ENCODE measurements at regions not wholly inside any gene's neighbourhood (a gene's known extent, or its start where the extent isn't known, plus 50 kb on each side); places are given as distances from the start of the nearest gene placed in this dataset.
A peak's percentile ranks its signal among the peaks of the same experiment; 100 is the strongest.
"Not testable (repeated sequence)": the region's sequence is repeated elsewhere in the genome, so short reads cannot be mapped to it uniquely, and the experiment has no call there.

GRCh38 chr18:29753379-29753778, 1289.2 kb downstream of the DSC3 start:
- Mint-ChIP-seq H3K9me3 (peaks cover 9 to 29% (median 15%) of the 10 kb centered on the region in 5 donors), H3K4me1 (no peaks in the 10 kb centered on the region), H3K4me3 (peak overlapping the region in 1 of 7 donors; percentile 40), H3K36me3 (no peaks in the 10 kb centered on the region), H3K27me3 (no peaks in the 10 kb centered on the region), H3K27ac (no peak overlapping the region)
- no peaks in the 10 kb centered on the region for H3K36me3 ChIP-seq (ENCODE audit: insufficient read depth, low read length)
- H3K4me3 ChIP-seq (ENCODE audit: low read length), result no peak overlapping the region
- DNase-seq, result no peak
- no peaks in the 10 kb centered on the region for H3K9me3 ChIP-seq (ENCODE audit: low read length)
- H3K4me1 ChIP-seq (ENCODE audit: insufficient read depth, low read length), result no peaks in the 10 kb centered on the region
- ChIA-PET POLR2A (no interaction called here), CTCF (no interaction called here)
- no peak overlapping the region for H3K27ac ChIP-seq (ENCODE audit: low read depth, low read length)
- no peaks in the 10 kb centered on the region for H3K27me3 ChIP-seq (ENCODE audit: insufficient read depth, low read length, poor library complexity, severe bottlenecking)

- peaks cover 11 to 43% (median 18%) of the 10 kb centered on the region in 5 donors for H3K9me3 Mint-ChIP-seq
- H3K27ac ChIP-seq (ENCODE audit: low read depth, low read length), result no peak overlapping the region
- H3K4me3 Mint-ChIP-seq, result no peak overlapping the region
- no peak overlapping the region for H3K27ac Mint-ChIP-seq
- H3K4me1 ChIP-seq (ENCODE audit: insufficient read depth, low read length), result no peaks in the 10 kb centered on the region
- no peaks in the 10 kb centered on the region for H3K36me3 ChIP-seq (ENCODE audit: insufficient read depth, low read length)
- ChIA-PET CTCF (no interaction called here), POLR2A (no interaction called here)
- H3K27me3 Mint-ChIP-seq, result no peaks in the 10 kb centered on the region
- no peaks in the 10 kb centered on the region for H3K9me3 ChIP-seq (ENCODE audit: low read length)
- H3K4me1 Mint-ChIP-seq, result no peaks in the 10 kb centered on the region
- no peak overlapping the region for H3K4me3 ChIP-seq (ENCODE audit: low read length)
- no peaks in the 10 kb centered on the region for H3K27me3 ChIP-seq (ENCODE audit: insufficient read depth, low read length, poor library complexity, severe bottlenecking)
- no peaks in the 10 kb centered on the region for H3K36me3 Mint-ChIP-seq
- DNase-seq, result no peak
Measured at GRCh38 chr18:29749704-29750103, 1292.8 kb downstream of the DSC3 start.

DNA sequence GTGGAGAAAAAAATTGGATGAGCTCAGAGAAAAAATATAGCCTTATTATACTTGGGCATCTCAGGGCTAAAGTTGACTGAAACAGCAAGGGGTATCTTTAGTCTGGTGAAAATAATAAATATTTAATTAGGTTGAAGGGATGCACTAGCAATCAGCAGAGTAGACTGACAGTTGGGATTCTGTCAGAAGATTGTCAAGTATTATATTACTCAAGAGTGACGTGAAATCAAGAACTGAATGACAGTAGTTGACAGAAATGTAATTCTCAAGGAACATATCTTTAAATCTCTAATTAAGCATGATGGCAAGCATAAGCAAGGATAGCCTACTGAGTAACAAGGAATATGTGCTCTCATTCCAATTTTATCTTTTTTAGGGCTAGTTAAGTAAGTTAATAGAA, 1301.1 kb downstream of the DSC3 start:
- no peak overlapping the region for H3K27ac Mint-ChIP-seq
- H3K27me3 Mint-ChIP-seq, result no peaks in the 10 kb centered on the region
- no peaks in the 10 kb centered on the region for H3K4me1 Mint-ChIP-seq
- ChIA-PET POLR2A (no interaction called here), CTCF (no interaction called here)
- H3K4me3 Mint-ChIP-seq, result no peak overlapping the region
- Histone ChIP-seq H3K4me1 (ENCODE audit: insufficient read depth, low read length) (no peaks in the 10 kb centered on the region), H3K27ac (ENCODE audit: low read depth, low read length) (no peak overlapping the region), H3K27me3 (ENCODE audit: insufficient read depth, low read length, poor library complexity, severe bottlenecking) (no peaks in the 10 kb centered on the region), H3K4me3 (ENCODE audit: low read length) (no peak overlapping the region), H3K36me3 (ENCODE audit: insufficient read depth, low read length) (no peaks in the 10 kb centered on the region), H3K9me3 (ENCODE audit: low read length) (no peaks in the 10 kb centered on the region)
- DNase-seq, result no peak
- peaks cover 3 to 41% (median 9%) of the 10 kb centered on the region in 5 donors for H3K9me3 Mint-ChIP-seq
- H3K36me3 Mint-ChIP-seq, result no peaks in the 10 kb centered on the region

- Histone ChIP-seq H3K27ac (ENCODE audit: low read depth, low read length) (no peak overlapping the region), H3K4me3 (ENCODE audit: low read length) (no peak overlapping the region), H3K4me1 (ENCODE audit: insufficient read depth, low read length) (no peaks in the 10 kb centered on the region), H3K36me3 (ENCODE audit: insufficient read depth, low read length) (no peaks in the 10 kb centered on the region), H3K27me3 (ENCODE audit: insufficient read depth, low read length, poor library complexity, severe bottlenecking) (no peaks in the 10 kb centered on the region), H3K9me3 (ENCODE audit: low read length) (no peaks in the 10 kb centered on the region)
- CTCF ChIA-PET, result no interaction called here
- H3K4me1 Mint-ChIP-seq, result no peaks in the 10 kb centered on the region
- no peaks in the 10 kb centered on the region for H3K27me3 Mint-ChIP-seq
- H3K4me3 Mint-ChIP-seq, result no peak overlapping the region
- no peak overlapping the region for H3K27ac Mint-ChIP-seq
- H3K36me3 Mint-ChIP-seq, result no peaks in the 10 kb centered on the region
- H3K9me3 Mint-ChIP-seq, result peaks cover 0 to 31% (median 10%) of the 10 kb centered on the region in 5 donors
- DNase-seq, result no peak
- POLR2A ChIA-PET, result no interaction called here
Measured at GRCh38 chr18:29737620-29738019, 1304.9 kb downstream of the DSC3 start.

DNA sequence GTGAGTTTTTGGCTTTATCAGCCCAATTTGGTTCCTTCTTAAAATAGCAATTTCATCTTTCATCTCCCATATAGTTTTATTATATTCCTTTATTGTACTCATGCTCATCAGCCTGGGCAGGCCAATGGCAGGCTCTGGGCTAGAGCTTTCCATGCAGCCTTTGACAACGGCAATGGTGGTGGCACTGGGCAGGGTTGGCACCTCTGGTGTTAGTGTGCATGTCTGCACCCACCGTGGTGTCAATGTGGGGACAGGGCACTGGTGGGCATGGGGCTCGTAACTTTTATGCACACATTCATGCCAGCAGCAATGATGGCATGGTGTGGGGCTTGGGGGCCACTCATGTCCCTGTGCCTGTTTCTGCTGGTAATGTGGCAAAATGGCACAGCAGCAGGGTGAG, 1305.4 kb downstream of the DSC3 start:
- H3K36me3 ChIP-seq (ENCODE audit: insufficient read depth, low read length), result no peaks in the 10 kb centered on the region
- Mint-ChIP-seq H3K36me3 (no peaks in the 10 kb centered on the region), H3K4me3 (no peak overlapping the region), H3K4me1 (no peaks in the 10 kb centered on the region), H3K9me3 (peaks cover 0 to 27% (median 10%) of the 10 kb centered on the region in 5 donors), H3K27ac (no peak overlapping the region), H3K27me3 (no peaks in the 10 kb centered on the region)
- no peaks in the 10 kb centered on the region for H3K9me3 ChIP-seq (ENCODE audit: low read length)
- no peak for DNase-seq
- POLR2A ChIA-PET, result no interaction called here
- no peak overlapping the region for H3K27ac ChIP-seq (ENCODE audit: low read depth, low read length)
- H3K4me3 ChIP-seq (ENCODE audit: low read length), result no peak overlapping the region
- H3K27me3 ChIP-seq (ENCODE audit: insufficient read depth, low read length, poor library complexity, severe bottlenecking), result no peaks in the 10 kb centered on the region
- CTCF ChIA-PET, result no interaction called here
- H3K4me1 ChIP-seq (ENCODE audit: insufficient read depth, low read length), result no peaks in the 10 kb centered on the region

DNA sequence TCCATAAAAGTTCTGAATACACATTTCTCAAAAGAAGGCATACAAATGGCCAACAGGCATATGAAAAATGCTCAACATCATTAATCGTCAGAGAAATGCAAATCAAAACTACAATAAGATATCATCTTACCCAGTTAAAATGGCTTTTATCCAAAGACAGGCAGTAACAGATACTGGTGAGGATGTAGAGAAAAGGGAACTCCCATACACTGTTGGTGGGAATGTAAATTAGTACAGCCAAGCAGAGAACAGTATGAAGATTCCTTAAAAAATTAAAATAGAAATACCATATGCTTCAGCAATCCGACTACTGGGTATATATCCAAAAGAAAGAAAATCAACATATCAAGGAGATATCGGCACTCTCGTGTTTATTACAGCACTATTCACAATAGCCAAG, 1312.5 kb downstream of the DSC3 start:
- no peaks in the 10 kb centered on the region for H3K4me1 Mint-ChIP-seq
- no peaks in the 10 kb centered on the region for H3K9me3 ChIP-seq (ENCODE audit: low read length)
- DNase-seq, result no peak
- H3K27me3 ChIP-seq (ENCODE audit: insufficient read depth, low read length, poor library complexity, severe bottlenecking), result no peaks in the 10 kb centered on the region
- no peak overlapping the region for H3K27ac ChIP-seq (ENCODE audit: low read depth, low read length)
- H3K9me3 Mint-ChIP-seq, result peaks cover 8 to 30% (median 11%) of the 10 kb centered on the region in 5 donors
- H3K36me3 Mint-ChIP-seq, result no peaks in the 10 kb centered on the region
- H3K4me3 ChIP-seq (ENCODE audit: low read length), result no peak overlapping the region
- H3K36me3 ChIP-seq (ENCODE audit: insufficient read depth, low read length), result no peaks in the 10 kb centered on the region
- no peak overlapping the region for H3K4me3 Mint-ChIP-seq
- ChIA-PET POLR2A (no interaction called here), CTCF (no interaction called here)
- H3K27ac Mint-ChIP-seq, result no peak overlapping the region
- no peaks in the 10 kb centered on the region for H3K4me1 ChIP-seq (ENCODE audit: insufficient read depth, low read length)
- peaks cover 0 to 2% of the 10 kb centered on the region in 2 donors for H3K27me3 Mint-ChIP-seq

- no peak for DNase-seq
- H3K36me3 ChIP-seq (ENCODE audit: insufficient read depth, low read length), result no peaks in the 10 kb centered on the region
- Mint-ChIP-seq H3K4me3 (no peak overlapping the region), H3K36me3 (no peaks in the 10 kb centered on the region), H3K9me3 (peaks cover 2 to 34% (median 13%) of the 10 kb centered on the region in 5 donors), H3K27ac (no peak overlapping the region), H3K4me1 (no peaks in the 10 kb centered on the region), H3K27me3 (peaks cover 0 to 2% of the 10 kb centered on the region in 2 donors)
- no peak overlapping the region for H3K27ac ChIP-seq (ENCODE audit: low read depth, low read length)
- ChIA-PET CTCF (no interaction called here), POLR2A (no interaction called here)
- H3K27me3 ChIP-seq (ENCODE audit: insufficient read depth, low read length, poor library complexity, severe bottlenecking), result no peaks in the 10 kb centered on the region
- no peaks in the 10 kb centered on the region for H3K9me3 ChIP-seq (ENCODE audit: low read length)
- H3K4me3 ChIP-seq (ENCODE audit: low read length), result no peak overlapping the region
- no peaks in the 10 kb centered on the region for H3K4me1 ChIP-seq (ENCODE audit: insufficient read depth, low read length)
Measured at GRCh38 chr18:29726646-29727045, 1315.9 kb downstream of the DSC3 start.

GRCh38 chr18:29723486-29723885, 1319.1 kb downstream of the DSC3 start:
- H3K36me3 ChIP-seq (ENCODE audit: insufficient read depth, low read length); CTCF ChIA-PET; H3K4me1 ChIP-seq (ENCODE audit: insufficient read depth, low read length); H3K27me3 ChIP-seq (ENCODE audit: insufficient read depth, low read length, poor library complexity, severe bottlenecking); H3K4me3 Mint-ChIP-seq; H3K27ac ChIP-seq (ENCODE audit: low read depth, low read length); H3K36me3 Mint-ChIP-seq; H3K4me1 Mint-ChIP-seq; POLR2A ChIA-PET; H3K27ac Mint-ChIP-seq; DNase-seq; H3K9me3 ChIP-seq (ENCODE audit: low read length); H3K27me3 Mint-ChIP-seq; H3K4me3 ChIP-seq (ENCODE audit: low read length): not testable (repeated sequence)
- peaks cover 6 to 33% (median 12%) of the 10 kb centered on the region in 5 donors for H3K9me3 Mint-ChIP-seq

DNA sequence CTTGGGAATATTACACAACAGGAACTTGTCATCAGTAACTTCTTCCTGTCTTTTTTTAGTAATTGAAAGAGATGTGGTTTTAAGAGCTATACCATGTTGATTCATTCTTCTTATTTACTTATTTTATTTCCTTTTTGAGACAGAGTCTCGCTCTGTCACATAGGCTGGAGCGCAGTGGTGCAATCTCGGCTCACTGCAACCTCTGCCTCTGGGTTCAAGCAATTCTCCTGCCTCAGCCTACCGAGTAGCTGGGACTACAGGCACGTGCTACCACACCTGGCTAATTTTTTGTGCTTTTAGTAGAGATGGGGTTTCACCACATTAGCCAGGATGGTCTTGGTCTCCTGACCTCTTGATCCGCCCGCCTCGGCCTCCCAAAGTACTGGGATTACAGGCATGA, 1326.6 kb downstream of the DSC3 start:
- POLR2A ChIA-PET; H3K36me3 Mint-ChIP-seq; H3K27me3 ChIP-seq (ENCODE audit: insufficient read depth, low read length, poor library complexity, severe bottlenecking); H3K4me1 ChIP-seq (ENCODE audit: insufficient read depth, low read length); H3K36me3 ChIP-seq (ENCODE audit: insufficient read depth, low read length); H3K4me1 Mint-ChIP-seq; H3K27ac ChIP-seq (ENCODE audit: low read depth, low read length); DNase-seq; H3K27ac Mint-ChIP-seq; H3K4me3 Mint-ChIP-seq; H3K4me3 ChIP-seq (ENCODE audit: low read length); H3K9me3 ChIP-seq (ENCODE audit: low read length); CTCF ChIA-PET; H3K27me3 Mint-ChIP-seq: not testable (repeated sequence)
- H3K9me3 Mint-ChIP-seq, result peaks cover 6 to 30% (median 10%) of the 10 kb centered on the region in 5 donors

All from CD8-positive, alpha-beta memory T cell (primary cell).